HG03064 (cell line): ENCODE measurements at regions not wholly inside any gene's neighbourhood (a gene's known extent, or its start where the extent isn't known, plus 50 kb on each side); places are given as distances from the start of the nearest gene placed in this dataset.

ENCODE experiments used
- ATAC-seq: cut with Tn5 transposase; IDR thresholded peaks from one replicate; pipeline ENCODE4 v1.9.1; 2021; ENCODE audit warnings: low read depth; ENCODE audit not compliant: unreplicated experiment

DNA sequence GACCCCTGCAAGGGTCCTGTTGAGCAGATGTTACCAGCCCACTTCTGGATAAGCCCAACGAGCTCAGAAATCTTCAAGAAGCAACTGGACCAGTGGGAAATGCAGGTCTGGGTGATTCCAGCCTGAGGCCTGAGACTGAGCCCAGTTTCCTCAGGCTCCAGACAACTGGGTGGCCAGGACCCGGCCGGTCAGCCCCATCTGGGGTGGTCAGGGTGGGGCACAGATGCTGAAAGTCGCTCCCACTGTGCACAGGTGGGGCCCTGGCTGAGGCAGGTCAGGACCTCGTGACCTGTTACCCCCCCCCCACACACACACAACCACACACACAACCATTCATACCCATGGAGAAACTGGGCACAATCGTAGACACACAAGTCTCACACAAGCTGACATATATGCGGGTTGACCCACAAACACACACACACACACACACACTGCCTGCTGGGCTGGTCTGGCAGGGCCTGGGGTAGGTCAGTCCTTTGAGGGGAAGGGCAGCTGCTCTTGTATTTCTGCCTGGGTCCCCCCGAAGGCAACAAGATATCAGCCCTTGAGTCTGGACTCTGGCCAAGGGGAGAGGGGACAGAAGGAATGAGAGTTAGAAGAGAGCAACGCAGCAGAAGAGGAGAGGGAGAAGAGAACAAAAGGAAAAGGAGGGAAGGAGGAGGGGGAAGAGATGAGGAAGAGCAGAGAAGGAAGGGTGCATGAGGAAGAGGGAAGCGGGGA, 99.0 kb upstream of the CDH5 start:
- ATAC-seq = no peak

DNA sequence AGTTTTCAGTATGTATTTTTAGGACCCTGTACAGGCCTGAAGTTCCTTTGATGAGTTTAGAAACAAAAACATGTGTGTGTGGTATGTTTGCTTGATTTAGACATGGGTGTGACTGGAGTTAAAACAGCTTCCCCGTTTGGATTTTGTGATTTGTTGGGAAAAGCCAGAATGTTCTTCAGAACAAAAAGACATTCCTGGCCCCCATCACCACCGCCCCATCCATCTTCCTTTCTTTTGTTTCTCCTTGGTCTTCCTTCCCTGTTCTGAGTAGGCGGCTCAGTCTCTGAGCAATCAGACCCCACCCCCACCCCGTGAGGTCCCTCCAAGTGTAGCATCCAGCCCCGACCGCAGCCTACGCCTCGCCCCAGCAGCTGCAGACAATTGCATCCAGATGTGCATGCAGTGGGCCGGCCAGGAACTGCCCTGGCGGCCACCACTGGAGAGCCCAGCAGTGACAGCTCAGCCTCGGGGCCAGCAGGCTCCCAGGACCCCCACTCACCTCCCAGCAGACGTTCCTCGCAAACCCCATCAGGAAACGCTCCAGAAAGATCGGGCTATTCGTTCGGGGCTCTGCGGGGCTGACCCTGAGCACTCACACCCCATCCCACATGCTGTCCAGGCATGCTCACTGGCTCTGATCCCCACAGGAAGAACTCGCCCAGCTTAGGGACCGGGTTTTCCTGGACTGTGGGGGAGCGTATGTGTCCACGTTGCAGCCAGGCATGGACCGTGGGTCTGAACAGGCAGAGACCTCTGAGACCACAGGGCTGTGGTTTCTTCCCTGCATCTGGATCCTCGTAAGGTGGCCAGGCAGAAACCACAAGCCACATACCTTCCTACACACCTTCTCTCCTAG, 99.8 kb upstream of the CDH5 start:
- ATAC-seq = no peak

DNA sequence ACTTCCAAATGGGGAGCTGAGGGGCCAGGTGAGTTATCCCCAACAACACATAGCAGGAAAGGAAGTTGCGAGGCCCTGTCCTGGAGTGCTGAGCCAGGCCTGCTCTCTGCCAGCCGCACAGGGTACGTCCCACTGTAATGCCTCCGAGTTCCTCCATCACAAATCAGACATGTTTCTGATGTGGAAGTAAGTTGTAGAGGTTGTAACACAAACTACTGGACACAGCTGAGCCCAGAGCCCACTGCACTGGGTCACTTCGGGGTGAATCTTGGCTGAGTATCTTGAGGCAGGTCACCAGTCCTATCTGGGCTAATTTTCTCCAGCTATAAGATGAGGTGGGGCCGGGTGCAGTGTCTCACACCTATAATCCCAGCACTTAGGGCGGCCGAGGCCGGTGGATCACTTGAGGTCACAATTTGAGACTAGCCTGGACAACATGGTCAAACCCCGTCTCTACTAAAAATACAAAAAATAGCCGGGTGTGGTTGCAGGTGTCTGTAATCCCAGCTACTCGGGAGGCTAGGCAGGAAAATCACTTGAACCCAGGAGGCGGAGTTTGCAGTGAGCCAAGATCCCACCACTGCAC, 100.8 kb upstream of the CDH5 start:
- ATAC-seq = no peak

DNA sequence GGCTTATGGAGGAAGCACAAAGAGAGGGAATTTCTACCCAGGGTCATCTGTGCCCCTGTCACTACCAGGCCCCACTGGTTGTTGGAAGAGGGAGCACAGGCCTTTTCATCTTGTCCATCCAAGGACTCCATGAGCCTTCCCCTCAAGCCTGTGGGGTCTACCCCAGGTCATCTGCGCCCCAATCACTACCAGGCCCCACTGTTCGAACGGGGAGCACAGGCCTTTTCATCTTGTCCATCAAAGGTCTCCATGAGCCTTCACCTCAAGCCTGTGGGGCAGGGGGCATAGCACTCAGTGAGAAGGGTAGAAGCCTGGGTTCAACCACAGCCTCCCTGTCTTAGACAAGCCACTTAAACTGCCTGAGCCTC, 101.5 kb upstream of the CDH5 start:
- no peak for ATAC-seq

DNA sequence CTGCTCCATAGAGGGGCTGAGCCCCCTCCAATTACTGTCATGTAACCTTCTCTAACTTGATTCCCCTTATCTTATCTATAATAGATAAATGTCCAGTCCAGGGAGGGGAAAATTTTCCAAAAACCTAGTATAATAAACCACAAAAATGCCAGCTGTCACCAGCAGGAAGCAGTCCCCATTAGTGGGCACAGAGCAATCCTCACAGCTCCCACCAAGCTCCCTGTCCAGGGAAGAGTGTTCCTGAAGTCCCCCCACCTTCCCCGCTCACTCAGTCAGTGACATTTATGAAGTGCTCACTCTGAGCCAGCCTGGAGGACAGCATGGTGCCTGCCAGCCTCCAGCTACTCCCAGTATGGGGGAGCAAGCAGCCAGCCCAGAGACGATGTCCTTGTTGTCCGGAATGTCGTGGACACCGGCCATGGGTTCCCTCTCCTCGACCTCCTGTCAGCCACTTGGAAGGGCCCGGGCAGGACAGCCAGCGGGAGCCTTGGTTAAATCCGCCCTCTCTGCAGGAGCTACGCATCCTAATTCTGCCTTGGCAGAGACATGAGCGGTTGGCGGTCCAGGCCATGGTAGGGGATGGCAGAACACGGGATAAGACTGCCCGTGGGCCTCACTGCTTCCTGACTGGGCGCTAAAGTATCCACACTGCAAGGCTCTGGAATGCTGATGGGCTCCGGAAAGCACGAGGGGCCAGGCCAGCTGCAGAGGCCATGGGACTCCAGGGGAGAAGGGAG, 102.0 kb upstream of the CDH5 start:
- no peak for ATAC-seq

DNA sequence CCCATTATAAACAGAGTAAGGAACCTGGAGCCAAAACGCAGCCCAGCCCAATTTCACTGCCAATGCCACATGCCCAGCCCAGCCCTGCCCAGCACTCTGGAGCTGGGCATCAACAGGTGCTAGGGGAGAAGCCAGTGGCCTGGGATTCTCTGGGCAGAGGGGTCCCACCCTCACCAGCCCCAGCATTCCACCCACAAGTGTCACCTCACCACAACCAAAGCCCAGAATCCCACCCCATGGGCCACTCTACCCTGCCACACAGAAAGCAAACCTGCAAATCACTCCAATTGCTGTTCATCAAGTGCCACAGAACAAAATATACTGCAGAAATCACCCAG, 102.5 kb upstream of the CDH5 start:
- no peak for ATAC-seq

DNA sequence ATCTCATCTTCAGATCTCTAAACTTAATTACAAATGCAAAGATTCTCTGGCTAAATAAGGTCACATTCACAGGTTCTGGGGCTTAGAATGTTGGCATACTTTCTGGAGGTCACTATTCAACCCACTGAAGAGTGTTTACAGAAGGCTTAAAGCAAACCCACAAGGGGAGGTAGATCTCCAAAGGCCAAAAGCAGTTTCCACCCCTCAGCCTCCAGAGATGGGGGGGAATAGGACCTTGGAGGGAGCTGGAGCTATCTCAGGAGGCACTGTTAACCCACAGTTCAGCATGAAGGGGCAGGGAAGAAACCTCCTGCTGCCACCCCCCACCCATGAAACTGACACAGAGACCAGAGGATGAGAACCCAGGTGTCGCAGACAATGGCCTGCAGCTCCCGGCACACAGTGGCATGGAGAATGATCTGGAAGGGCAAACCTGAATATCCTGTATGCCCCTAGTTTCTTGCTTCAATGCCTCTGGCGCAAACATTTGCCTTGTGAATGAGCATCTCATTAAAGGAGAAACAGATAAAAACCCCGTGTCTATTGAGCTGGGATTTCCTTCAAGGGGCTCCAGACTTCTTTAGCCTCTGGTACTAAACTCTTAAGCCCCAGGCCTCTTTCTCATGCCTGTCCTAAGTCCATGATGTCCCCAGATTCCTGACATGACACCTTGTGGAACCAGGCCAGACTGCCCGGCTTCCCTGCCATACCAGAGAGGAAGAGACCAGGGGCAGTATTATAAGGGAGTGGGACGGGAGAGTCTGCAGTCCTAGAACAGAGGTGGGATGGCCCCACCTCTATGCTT, 103.1 kb upstream of the CDH5 start:
- no peak for ATAC-seq

DNA sequence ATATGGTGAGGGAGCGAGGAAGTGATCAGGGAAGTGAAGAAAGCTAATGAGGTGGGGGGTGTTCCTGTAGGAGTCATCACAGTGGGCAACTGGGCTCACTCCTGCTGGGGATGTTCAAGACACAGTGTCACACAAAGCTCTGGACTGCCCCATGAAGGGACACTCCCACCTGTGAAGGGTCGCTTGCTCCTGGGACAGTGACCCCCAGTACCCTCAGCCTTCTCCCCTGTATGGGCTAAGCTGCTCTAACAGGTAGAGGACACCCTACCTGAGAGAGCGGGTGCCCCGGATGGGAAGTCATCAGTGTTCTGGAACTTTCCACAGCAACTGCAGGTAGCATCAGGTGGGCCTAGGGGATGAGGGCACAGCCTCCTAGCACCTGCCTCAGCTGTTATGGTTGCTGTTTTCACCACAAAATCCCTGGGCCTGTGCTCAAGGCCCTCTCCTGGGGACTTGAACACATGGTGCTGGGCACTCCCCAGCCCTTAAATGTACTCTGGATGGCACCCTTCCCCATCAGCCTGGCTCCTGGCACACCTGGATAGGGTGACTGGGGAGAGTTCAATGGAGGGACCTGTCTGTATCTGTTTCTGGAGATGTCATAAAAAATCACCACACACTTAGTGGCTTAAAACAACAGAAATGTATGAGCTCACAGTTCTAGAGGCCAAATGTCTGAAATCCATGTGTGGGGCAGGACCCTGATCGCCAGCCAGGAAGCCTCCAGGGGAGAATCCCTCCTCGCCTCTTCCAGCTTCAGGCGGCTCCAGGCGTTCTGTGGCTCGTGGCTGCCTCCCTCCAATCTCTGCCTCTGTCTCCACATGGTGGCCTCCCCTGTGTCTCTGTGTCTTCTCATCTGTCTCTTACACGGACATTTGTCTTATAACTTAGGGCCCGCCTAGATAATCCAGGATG, 104.0 kb upstream of the CDH5 start:
- ATAC-seq = no peak

DNA sequence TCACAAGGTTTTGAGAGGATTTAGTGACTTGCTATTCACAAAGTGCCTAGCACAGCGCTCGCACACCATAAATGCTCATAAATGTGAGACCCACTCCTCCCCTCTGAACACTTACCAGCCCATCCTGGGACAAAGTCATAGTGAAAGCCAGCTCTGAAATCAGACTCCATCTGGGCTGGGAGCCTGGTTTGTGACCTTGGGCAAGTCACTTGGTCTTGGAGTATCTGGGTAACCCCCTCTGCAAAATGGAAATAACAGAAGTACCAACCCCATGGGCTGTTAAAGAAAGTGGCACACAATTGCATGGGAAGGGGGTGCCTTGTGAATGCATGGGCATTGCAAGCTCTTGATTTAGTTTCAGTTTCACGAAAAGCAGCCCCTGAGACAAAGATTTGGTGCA, 104.7 kb upstream of the CDH5 start:
- no peak for ATAC-seq

DNA sequence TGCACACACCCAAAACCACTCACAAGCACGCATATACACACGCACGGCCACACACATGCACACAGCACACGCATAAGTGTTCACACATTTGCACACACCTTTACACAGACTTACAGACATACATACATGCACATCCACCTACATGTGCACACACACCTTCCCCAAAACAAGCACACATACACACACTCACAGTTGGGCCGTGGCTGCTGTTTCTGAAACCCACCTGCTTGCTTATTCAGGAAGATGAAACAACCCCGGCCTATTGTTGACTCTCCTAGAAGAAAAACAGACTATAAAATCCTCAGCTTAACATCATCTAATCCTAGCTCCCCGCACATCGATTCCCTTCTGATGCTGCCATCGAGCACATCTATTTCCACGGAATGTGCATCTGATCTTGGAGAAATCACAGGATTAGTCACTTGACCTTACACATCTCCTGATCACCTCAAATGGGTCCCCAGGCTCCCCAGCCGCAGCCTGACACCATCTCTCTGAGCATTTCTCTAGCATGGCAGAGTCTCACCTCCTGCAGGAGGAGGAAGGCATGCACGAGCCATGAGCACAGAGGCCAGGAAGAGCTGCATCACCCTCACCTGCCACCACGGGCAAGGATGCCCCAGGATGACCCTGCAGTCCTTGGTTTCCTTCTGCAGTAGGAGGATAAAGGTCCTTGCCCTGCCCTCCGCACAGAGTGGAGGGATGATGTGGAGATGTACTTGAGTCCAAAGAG, 105.8 kb upstream of the CDH5 start:
- ATAC-seq = no peak

DNA sequence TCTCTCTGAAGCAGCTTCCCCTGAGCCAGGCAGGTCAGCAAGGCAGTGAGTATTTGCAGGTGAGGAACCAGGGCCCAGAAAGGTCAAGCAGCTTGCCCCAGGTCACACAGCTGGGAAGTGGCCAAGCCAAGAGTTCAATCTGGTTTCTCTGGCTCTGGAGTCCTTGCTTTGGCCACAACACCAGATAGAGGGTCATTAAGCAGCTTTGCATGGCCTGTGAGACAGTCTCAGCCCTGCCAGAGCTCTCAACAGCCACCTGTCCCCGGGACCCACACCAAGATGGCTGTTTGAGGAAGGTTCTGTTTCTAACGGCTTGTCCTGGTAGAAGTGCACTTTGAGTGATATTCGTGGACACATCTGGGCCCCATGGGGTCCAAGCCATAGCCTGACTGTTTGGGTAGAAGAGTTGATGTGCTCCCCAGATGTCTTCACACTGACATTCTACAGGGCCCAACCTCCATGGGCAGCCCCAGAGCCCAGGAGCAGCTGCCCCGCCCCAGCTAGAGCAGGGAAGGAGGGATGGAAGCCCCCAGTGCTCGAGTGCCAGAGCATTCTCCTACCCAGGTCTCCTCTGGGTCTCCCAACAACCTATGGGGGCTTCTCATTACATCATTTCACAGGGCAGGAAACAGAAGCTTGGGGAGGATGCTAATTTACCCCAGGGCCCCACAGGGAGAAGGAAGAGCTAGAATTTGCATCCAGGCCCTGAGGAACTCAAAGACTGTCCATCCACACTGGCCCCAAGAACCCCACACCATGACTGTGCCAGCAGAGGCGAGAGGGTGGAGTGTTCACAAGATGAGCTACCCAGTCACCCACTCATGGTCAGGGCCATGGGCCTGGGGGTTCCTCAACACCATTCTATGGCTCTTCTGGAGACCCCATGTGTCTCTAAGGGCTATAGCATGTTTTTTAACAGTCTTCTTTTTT, 107.3 kb upstream of the CDH5 start:
- ATAC-seq = no peak

DNA sequence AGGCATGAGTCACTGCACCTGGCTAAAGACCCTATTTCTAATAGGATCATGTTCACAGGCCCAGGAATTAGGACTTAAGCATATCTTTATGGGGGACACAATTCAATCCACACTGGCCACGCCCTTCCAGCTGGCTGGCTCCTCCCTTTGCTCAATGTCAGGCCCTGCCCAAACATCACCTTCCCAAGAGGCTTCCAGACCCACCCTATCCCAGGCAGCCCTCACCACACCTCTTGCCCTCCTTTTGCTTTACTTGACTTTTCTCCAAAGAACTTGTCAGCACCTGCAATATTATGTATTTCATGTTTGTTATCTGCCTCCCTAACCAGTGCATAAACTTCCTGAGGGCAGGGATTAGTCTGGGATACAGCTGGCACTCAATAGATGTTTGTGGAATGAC, 109.6 kb upstream of the CDH5 start:
- no peak for ATAC-seq

DNA sequence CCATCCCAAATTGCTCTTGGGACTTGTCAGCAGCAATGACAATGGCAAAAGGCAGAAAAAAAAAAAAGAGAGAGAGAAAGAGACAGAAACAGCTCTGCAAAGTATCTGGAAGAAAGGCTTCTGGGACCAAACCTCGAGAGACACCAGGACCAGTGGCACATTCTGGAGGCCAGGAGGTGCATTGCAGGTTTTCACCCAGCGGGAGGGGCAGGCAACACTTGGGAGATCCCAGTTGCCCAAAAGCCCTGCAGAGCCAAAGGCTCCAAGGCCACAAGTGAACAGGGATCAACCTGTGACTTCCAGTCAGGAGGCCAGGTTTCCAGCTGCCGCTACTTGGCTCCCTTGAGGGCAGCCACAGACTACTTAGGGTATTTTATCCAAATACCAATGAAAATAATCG, 110.8 kb upstream of the CDH5 start:
- no peak for ATAC-seq

DNA sequence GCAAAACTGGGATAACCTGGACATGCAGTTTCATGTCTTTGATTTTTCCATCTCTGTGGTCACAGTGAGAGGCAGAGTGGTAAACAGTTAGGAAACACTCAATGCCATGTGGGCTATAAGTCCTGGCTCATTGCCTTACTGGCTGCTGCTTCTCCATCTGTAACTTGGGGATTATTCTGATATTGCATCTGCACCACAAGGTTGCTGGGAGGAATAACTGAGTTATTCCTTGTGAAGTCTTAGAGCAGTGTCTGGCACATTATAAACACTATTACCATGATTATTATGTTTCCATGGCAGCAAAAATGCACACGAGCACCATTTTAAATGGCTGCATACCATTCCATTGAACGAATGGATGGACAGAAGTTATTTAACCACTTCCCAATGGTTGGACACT, 111.7 kb upstream of the CDH5 start:
- ATAC-seq = no peak

DNA sequence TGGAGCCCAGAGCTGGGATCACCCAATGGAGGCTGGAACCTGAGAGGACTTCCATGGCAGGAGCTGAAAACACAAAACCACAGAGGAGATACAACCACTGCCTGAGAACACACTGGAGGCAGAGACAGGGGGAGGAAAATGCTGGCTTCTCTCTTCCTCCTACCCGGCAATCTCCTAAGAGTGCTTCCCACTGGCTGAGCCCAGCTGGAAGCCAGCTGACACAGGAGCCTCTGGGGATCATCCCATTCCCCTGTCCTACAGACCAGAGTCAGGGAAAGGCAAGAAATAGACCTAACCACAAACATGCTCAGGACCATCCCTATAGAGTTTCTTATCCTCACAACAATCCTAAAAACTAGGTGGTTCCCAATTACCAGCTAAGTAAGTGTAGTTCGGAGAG, 112.4 kb upstream of the CDH5 start:
- no peak for ATAC-seq

DNA sequence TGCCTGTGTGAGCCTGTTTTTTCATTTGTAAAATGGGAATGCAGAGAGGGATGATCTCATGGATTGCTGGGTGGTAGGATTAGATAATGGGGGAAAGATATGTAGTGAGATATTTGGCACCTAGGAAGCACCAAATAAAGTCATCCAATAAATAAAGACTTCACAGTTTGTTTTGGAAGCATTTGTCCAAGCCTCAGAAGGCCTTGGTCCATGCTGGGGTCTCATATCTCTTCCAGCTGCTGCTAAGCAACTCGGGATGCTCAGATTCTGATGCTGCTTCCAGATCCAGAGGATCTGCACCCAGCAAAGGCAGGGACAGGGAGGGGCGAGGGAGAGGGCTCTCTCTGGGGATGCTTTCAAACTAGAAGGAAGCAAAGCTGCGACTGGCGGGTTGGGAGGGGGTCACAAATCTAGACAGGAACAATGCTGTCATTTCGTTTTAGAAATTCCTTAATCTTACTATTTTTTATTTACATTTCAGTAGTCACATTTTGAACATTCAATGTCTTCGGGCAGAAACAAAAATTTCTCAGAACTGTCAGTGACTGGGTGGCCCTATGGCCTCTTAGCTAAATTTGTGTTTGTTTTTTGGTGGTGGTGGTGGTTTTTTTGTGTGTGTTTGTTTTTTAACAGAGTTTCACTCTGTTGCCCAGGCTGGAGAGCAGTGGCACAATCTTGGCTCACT, 114.9 kb upstream of the CDH5 start:
- no peak for ATAC-seq
